GM18505 (cell line): ENCODE measurements at regions not wholly inside any gene's neighbourhood (a gene's known extent, or its start where the extent isn't known, plus 50 kb on each side); places are given as distances from the start of the nearest gene placed in this dataset.

Source experiments
- ATAC-seq: cut with Tn5 transposase; IDR thresholded peaks from one replicate; pipeline ENCODE4 v1.9.1; 2021; ENCODE audit not compliant: unreplicated experiment
- POLR2A ChIP-seq: IDR thresholded peaks from 4 replicates; pipeline ENCODE4 v1.6.1; 2011; ENCODE audit warnings: borderline replicate concordance; ENCODE audit not compliant: insufficient read depth, insufficient read length; ENCODE audit errors: extremely low read depth

- no peak for TF ChIP-seq POLR2A
Observed at GRCh38 chr3:127426444-127427153, 138.8 kb upstream of the PRR20G start.

GRCh38 chr3:127425505-127426443 is 137.9 kb upstream of the PRR20G start:
- no peak for ATAC-seq

More at GRCh38 chr3:127426444-127427153, 138.8 kb upstream of the PRR20G start:
- ATAC-seq: no peak

GRCh38 chr3:127424766-127425504 is 137.1 kb upstream of the PRR20G start:
- ATAC-seq: no peak
- no peak for TF ChIP-seq POLR2A

More at GRCh38 chr3:127425505-127426443, 137.9 kb upstream of the PRR20G start:
- TF ChIP-seq POLR2A: no peak

- no peak for TF ChIP-seq POLR2A
- ATAC-seq: no peak
Observed at GRCh38 chr3:127423856-127424765, 136.3 kb upstream of the PRR20G start.

GRCh38 chr3:127422663-127423375 is 135.0 kb upstream of the PRR20G start:
- ATAC-seq: no peak
- TF ChIP-seq POLR2A: no peak

- ATAC-seq: no peak
- no peak for TF ChIP-seq POLR2A
Observed at GRCh38 chr3:127421943-127422662, 134.3 kb upstream of the PRR20G start.

- ATAC-seq: no peak
- no peak for TF ChIP-seq POLR2A
Observed at GRCh38 chr3:127420829-127421228, 133.0 kb upstream of the PRR20G start.

GRCh38 chr3:127419641-127420553 is 132.1 kb upstream of the PRR20G start:
- no peak for TF ChIP-seq POLR2A
- no peak for ATAC-seq

- TF ChIP-seq POLR2A: no peak
- no peak for ATAC-seq
Observed at GRCh38 chr3:127419182-127419581, 131.3 kb upstream of the PRR20G start.

- TF ChIP-seq POLR2A: no peak
- ATAC-seq: no peak
Observed at GRCh38 chr3:127418560-127419147, 130.8 kb upstream of the PRR20G start.
